Smooth muscle cell (in vitro differentiated cells): ENCODE measurements at regions not wholly inside any gene's neighbourhood (a gene's known extent, or its start where the extent isn't known, plus 50 kb on each side); places are given as distances from the start of the nearest gene placed in this dataset.
A peak's percentile ranks its signal among the peaks of the same experiment; 100 is the strongest.

ENCODE experiments used
- DNase-seq: peaks from one replicate; lab custom pipeline; 2025; ENCODE audit not compliant: unreplicated experiment; lab: John Stamatoyannopoulos, UW
- H2AFZ ChIP-seq: fragments of 200-600 bp; sonication (generic); 2 replicates; pipeline ENCODE4 v1.6.0; 2016; ENCODE audit warnings: antibody characterized with exemption, low read depth, mild to moderate bottlenecking
- H3F3A ChIP-seq: fragments of 200-600 bp; sonication (generic); 2 replicates; pipeline ENCODE4 v1.6.0; 2017; ENCODE audit warnings: antibody characterized with exemption, low read depth
- H3K27ac ChIP-seq: fragments of 200-600 bp; sonication (generic); 2 replicates; pipeline ENCODE4 v1.5.1; 2016; ENCODE audit warnings: low read depth, mild to moderate bottlenecking
- H3K27me3 ChIP-seq: fragments of 200-600 bp; sonication (generic); 2 replicates; pipeline ENCODE4 v1.6.1; 2016; ENCODE audit warnings: low read depth, mild to moderate bottlenecking
- H3K36me3 ChIP-seq: fragments of 200-600 bp; sonication (generic); 2 replicates; pipeline ENCODE4 v1.5.1; 2016; ENCODE audit warnings: low read depth
- H3K4me1 ChIP-seq: fragments of 200-600 bp; sonication (generic); 2 replicates; pipeline ENCODE4 v1.5.1; 2016; ENCODE audit warnings: low read depth
- H3K4me2 ChIP-seq: fragments of 200-600 bp; sonication (generic); 2 replicates; pipeline ENCODE4 v1.6.0; 2016; ENCODE audit warnings: mild to moderate bottlenecking
- H3K4me3 ChIP-seq: fragments of 200-600 bp; sonication (generic); 2 replicates; pipeline ENCODE4 v1.5.1; 2016; ENCODE audit warnings: mild to moderate bottlenecking
- H3K79me2 ChIP-seq: fragments of 200-600 bp; sonication (generic); 2 replicates; pipeline ENCODE4 v1.6.0; 2016; ENCODE audit warnings: low read depth, mild to moderate bottlenecking
- H3K9ac ChIP-seq: fragments of 200-600 bp; sonication (generic); 2 replicates; pipeline ENCODE4 v1.6.0; 2016; ENCODE audit warnings: low read depth
- H3K9me3 ChIP-seq: fragments of 200-600 bp; sonication (generic); replicated peaks from 2 replicates; pipeline ENCODE4 v1.5.1; 2016; ENCODE audit warnings: low read depth
- H4K20me1 ChIP-seq: fragments of 200-600 bp; sonication (generic); 2 replicates; pipeline ENCODE4 v1.6.0; 2016; ENCODE audit warnings: low read depth
- WGBS: methylation state at CpG from one replicate; pipeline ENCODE4 v1.1.7; 2016; ENCODE audit warnings: low lambda C conversion rate; 5-methylcytosine and 5-hydroxymethylcytosine counted together
- TF ChIP-seq, protein P1 (sequence below): fragments of 200-600 bp; sonication (generic); IDR thresholded peaks from 2 replicates; pipeline ENCODE4 v1.5.1; 2017; ENCODE audit warnings: borderline replicate concordance, mild to moderate bottlenecking, antibody characterized with exemption; ENCODE audit not compliant: insufficient read depth, poor library complexity, severe bottlenecking

- H3F3A ChIP-seq = peaks cover 20% of the 10 kb centered on the region
- no peak overlapping the region for H3K4me3 ChIP-seq
- H3K9me3 ChIP-seq = no peaks in the 10 kb centered on the region
- peak overlapping the region; percentile 69 for H3K4me2 ChIP-seq
- no peaks in the 10 kb centered on the region for H4K20me1 ChIP-seq
- peak overlapping the region; percentile 34 for H2AFZ ChIP-seq
- no peak for DNase-seq
- H3K27ac ChIP-seq = peak overlapping the region; percentile 92
- no peaks in the 10 kb centered on the region for H3K27me3 ChIP-seq
- TF ChIP-seq, protein P1, sequence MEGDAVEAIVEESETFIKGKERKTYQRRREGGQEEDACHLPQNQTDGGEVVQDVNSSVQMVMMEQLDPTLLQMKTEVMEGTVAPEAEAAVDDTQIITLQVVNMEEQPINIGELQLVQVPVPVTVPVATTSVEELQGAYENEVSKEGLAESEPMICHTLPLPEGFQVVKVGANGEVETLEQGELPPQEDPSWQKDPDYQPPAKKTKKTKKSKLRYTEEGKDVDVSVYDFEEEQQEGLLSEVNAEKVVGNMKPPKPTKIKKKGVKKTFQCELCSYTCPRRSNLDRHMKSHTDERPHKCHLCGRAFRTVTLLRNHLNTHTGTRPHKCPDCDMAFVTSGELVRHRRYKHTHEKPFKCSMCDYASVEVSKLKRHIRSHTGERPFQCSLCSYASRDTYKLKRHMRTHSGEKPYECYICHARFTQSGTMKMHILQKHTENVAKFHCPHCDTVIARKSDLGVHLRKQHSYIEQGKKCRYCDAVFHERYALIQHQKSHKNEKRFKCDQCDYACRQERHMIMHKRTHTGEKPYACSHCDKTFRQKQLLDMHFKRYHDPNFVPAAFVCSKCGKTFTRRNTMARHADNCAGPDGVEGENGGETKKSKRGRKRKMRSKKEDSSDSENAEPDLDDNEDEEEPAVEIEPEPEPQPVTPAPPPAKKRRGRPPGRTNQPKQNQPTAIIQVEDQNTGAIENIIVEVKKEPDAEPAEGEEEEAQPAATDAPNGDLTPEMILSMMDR = no peak
- H3K9ac ChIP-seq = peak overlapping the region; percentile 39
- H3K4me1 ChIP-seq = no peaks in the 10 kb centered on the region
- WGBS = 11% methylated on average over 7 of the region's 7 CpGs
- H3K36me3 ChIP-seq = no peaks in the 10 kb centered on the region
- no peaks in the 10 kb centered on the region for H3K79me2 ChIP-seq
Measured at GRCh38 chr6:121506761-121507754, 71.6 kb downstream of the GJA1 start.

GRCh38 chr6:121510568-121511177 lies 75.2 kb downstream of the GJA1 start:
- H3K27ac ChIP-seq = peak overlapping the region; percentile 69
- H2AFZ ChIP-seq = peak overlapping the region; percentile 52
- H3K36me3 ChIP-seq = no peaks in the 10 kb centered on the region
- WGBS = 21% methylated on average over 8 of the region's 8 CpGs
- H4K20me1 ChIP-seq = no peaks in the 10 kb centered on the region
- DNase-seq = no peak
- TF ChIP-seq, protein P1 = no peak
- peaks cover 19% of the 10 kb centered on the region for H3F3A ChIP-seq
- H3K9ac ChIP-seq = no peak overlapping the region
- H3K27me3 ChIP-seq = no peaks in the 10 kb centered on the region
- no peak overlapping the region for H3K4me3 ChIP-seq
- H3K79me2 ChIP-seq = no peaks in the 10 kb centered on the region
- H3K4me2 ChIP-seq = peak overlapping the region; percentile 57
- no peaks in the 10 kb centered on the region for H3K4me1 ChIP-seq
- H3K9me3 ChIP-seq = no peaks in the 10 kb centered on the region

GRCh38 chr6:121515630-121516265 lies 80.3 kb downstream of the GJA1 start:
- no peaks in the 10 kb centered on the region for H3K27me3 ChIP-seq
- no peaks in the 10 kb centered on the region for H4K20me1 ChIP-seq
- no peak overlapping the region for H3K4me3 ChIP-seq
- 36% methylated on average over 1 of the region's 1 CpG for WGBS
- DNase-seq = no peak
- peak overlapping the region; percentile 43 for H3K27ac ChIP-seq
- peaks cover 5% of the 10 kb centered on the region for H3K4me1 ChIP-seq
- peak overlapping the region; percentile 2 for H2AFZ ChIP-seq
- no peak overlapping the region for H3K9ac ChIP-seq
- H3K79me2 ChIP-seq = no peaks in the 10 kb centered on the region
- no peaks in the 10 kb centered on the region for H3K9me3 ChIP-seq
- peak overlapping the region; percentile 36 for H3K4me2 ChIP-seq
- peaks cover 9% of the 10 kb centered on the region for H3F3A ChIP-seq
- TF ChIP-seq, protein P1 = no peak
- H3K36me3 ChIP-seq = no peaks in the 10 kb centered on the region
